Activated T-helper 17 cell treated with anti-CD3 and anti-CD28 coated beads, Interleukin-2, amount 50 U/mL, for 72 hours (primary cell): ENCODE measurements at regions not wholly inside any gene's neighbourhood (a gene's known extent, or its start where the extent isn't known, plus 50 kb on each side); places are given as distances from the start of the nearest gene placed in this dataset.
"Not testable (repeated sequence)": the region's sequence is repeated elsewhere in the genome, so short reads cannot be mapped to it uniquely, and the experiment has no call there.

Experiments
- ATAC-seq: fragments of 150-1000 bp; cut with Tn5 transposase; replicated peaks from 2 replicates; pipeline ENCODE4 v1.10.0; 2021; ENCODE audit warnings: mild to moderate bottlenecking, moderate library complexity
- H3K27ac Mint-ChIP-seq: one replicate; pipeline ENCODE4 v1.8.0; 2022; ENCODE audit warnings: mixed read lengths
- H3K27me3 Mint-ChIP-seq: one replicate; pipeline ENCODE4 v1.8.0; 2022; ENCODE audit warnings: mixed read lengths
- H3K36me3 Mint-ChIP-seq: one replicate; pipeline ENCODE4 v1.8.0; 2022; ENCODE audit warnings: low read depth, mild to moderate bottlenecking, mixed read lengths
- H3K4me1 Mint-ChIP-seq: one replicate; pipeline ENCODE4 v1.8.0; 2022; ENCODE audit warnings: mixed read lengths
- H3K4me3 Mint-ChIP-seq: one replicate; pipeline ENCODE4 v1.8.0; 2022; ENCODE audit warnings: mild to moderate bottlenecking, mixed read lengths
- H3K9me3 Mint-ChIP-seq: one replicate; pipeline ENCODE4 v1.8.0; 2022; ENCODE audit warnings: mixed read lengths

- not testable (repeated sequence) for ATAC-seq, H3K4me1 Mint-ChIP-seq, H3K27ac Mint-ChIP-seq, H3K27me3 Mint-ChIP-seq, H3K9me3 Mint-ChIP-seq, H3K4me3 Mint-ChIP-seq, H3K36me3 Mint-ChIP-seq
Measured at GRCh38 chr5:92542017-92542416, 1039.0 kb downstream of the NR2F1-AS1 start.

- H3K27ac Mint-ChIP-seq = no peak overlapping the region
- H3K4me1 Mint-ChIP-seq = no peaks in the 10 kb centered on the region
- no peaks in the 10 kb centered on the region for H3K36me3 Mint-ChIP-seq
- no peak for ATAC-seq
- H3K9me3 Mint-ChIP-seq = peaks cover 7% of the 10 kb centered on the region
- H3K4me3 Mint-ChIP-seq = no peak overlapping the region
- H3K27me3 Mint-ChIP-seq = no peaks in the 10 kb centered on the region
Measured at GRCh38 chr5:92527311-92528078, 1053.5 kb downstream of the NR2F1-AS1 start.

- Mint-ChIP-seq H3K4me1 (no peaks in the 10 kb centered on the region), H3K27me3 (no peaks in the 10 kb centered on the region), H3K27ac (no peak overlapping the region), H3K9me3 (peaks cover 8% of the 10 kb centered on the region), H3K4me3 (no peak overlapping the region), H3K36me3 (no peaks in the 10 kb centered on the region)
- no peak for ATAC-seq
Measured at GRCh38 chr5:92525131-92525530, 1055.9 kb downstream of the NR2F1-AS1 start.

- Mint-ChIP-seq H3K4me3 (no peak overlapping the region), H3K27me3 (no peaks in the 10 kb centered on the region), H3K36me3 (no peaks in the 10 kb centered on the region), H3K27ac (no peak overlapping the region), H3K4me1 (no peaks in the 10 kb centered on the region), H3K9me3 (peaks cover 7% of the 10 kb centered on the region)
- ATAC-seq = no peak
Measured at GRCh38 chr5:92519811-92520632, 1061.0 kb downstream of the NR2F1-AS1 start.

GRCh38 chr5:92518318-92518904, 1062.6 kb downstream of the NR2F1-AS1 start:
- Mint-ChIP-seq H3K4me3 (no peak overlapping the region), H3K4me1 (no peaks in the 10 kb centered on the region), H3K27me3 (no peaks in the 10 kb centered on the region), H3K27ac (no peak overlapping the region), H3K9me3 (peaks cover 7% of the 10 kb centered on the region), H3K36me3 (no peaks in the 10 kb centered on the region)
- peak; percentile 69 for ATAC-seq

GRCh38 chr5:92514896-92515295, 1066.1 kb downstream of the NR2F1-AS1 start:
- Mint-ChIP-seq H3K4me1 (no peaks in the 10 kb centered on the region), H3K4me3 (no peak overlapping the region), H3K27me3 (no peaks in the 10 kb centered on the region), H3K36me3 (no peaks in the 10 kb centered on the region), H3K9me3 (peaks cover 22% of the 10 kb centered on the region), H3K27ac (no peak overlapping the region)
- ATAC-seq = no peak

- no peaks in the 10 kb centered on the region for H3K27me3 Mint-ChIP-seq
- H3K27ac Mint-ChIP-seq = no peak overlapping the region
- peak; percentile 95 for ATAC-seq
- H3K9me3 Mint-ChIP-seq = peaks cover 26% of the 10 kb centered on the region
- H3K36me3 Mint-ChIP-seq = no peaks in the 10 kb centered on the region
- H3K4me3 Mint-ChIP-seq = no peak overlapping the region
- no peaks in the 10 kb centered on the region for H3K4me1 Mint-ChIP-seq
Measured at GRCh38 chr5:92513067-92513466, 1068.0 kb downstream of the NR2F1-AS1 start.

- no peaks in the 10 kb centered on the region for H3K27me3 Mint-ChIP-seq
- no peaks in the 10 kb centered on the region for H3K4me1 Mint-ChIP-seq
- no peaks in the 10 kb centered on the region for H3K36me3 Mint-ChIP-seq
- ATAC-seq = peak; percentile 34
- no peak overlapping the region for H3K4me3 Mint-ChIP-seq
- H3K27ac Mint-ChIP-seq = no peak overlapping the region
- H3K9me3 Mint-ChIP-seq = peaks cover 25% of the 10 kb centered on the region
Measured at GRCh38 chr5:92508271-92508670, 1072.7 kb downstream of the NR2F1-AS1 start.

GRCh38 chr5:92505925-92506324, 1075.1 kb downstream of the NR2F1-AS1 start:
- H3K27me3 Mint-ChIP-seq = no peaks in the 10 kb centered on the region
- H3K4me1 Mint-ChIP-seq = no peaks in the 10 kb centered on the region
- H3K4me3 Mint-ChIP-seq = peak overlapping the region; percentile 5
- no peak for ATAC-seq
- H3K9me3 Mint-ChIP-seq = peaks cover 16% of the 10 kb centered on the region
- no peak overlapping the region for H3K27ac Mint-ChIP-seq
- H3K36me3 Mint-ChIP-seq = no peaks in the 10 kb centered on the region

GRCh38 chr5:92505145-92505544, 1075.9 kb downstream of the NR2F1-AS1 start:
- H3K36me3 Mint-ChIP-seq = no peaks in the 10 kb centered on the region
- no peak for ATAC-seq
- peaks cover 10% of the 10 kb centered on the region for H3K9me3 Mint-ChIP-seq
- no peak overlapping the region for H3K27ac Mint-ChIP-seq
- no peak overlapping the region for H3K4me3 Mint-ChIP-seq
- no peaks in the 10 kb centered on the region for H3K27me3 Mint-ChIP-seq
- no peaks in the 10 kb centered on the region for H3K4me1 Mint-ChIP-seq

- ATAC-seq = no peak
- H3K27me3 Mint-ChIP-seq = no peaks in the 10 kb centered on the region
- no peak overlapping the region for H3K4me3 Mint-ChIP-seq
- peaks cover 10% of the 10 kb centered on the region for H3K9me3 Mint-ChIP-seq
- H3K27ac Mint-ChIP-seq = no peak overlapping the region
- H3K36me3 Mint-ChIP-seq = no peaks in the 10 kb centered on the region
- no peaks in the 10 kb centered on the region for H3K4me1 Mint-ChIP-seq
Measured at GRCh38 chr5:92504346-92504745, 1076.7 kb downstream of the NR2F1-AS1 start.

- Mint-ChIP-seq H3K27me3 (no peaks in the 10 kb centered on the region), H3K27ac (no peak overlapping the region), H3K4me3 (no peak overlapping the region), H3K36me3 (no peaks in the 10 kb centered on the region), H3K4me1 (no peaks in the 10 kb centered on the region), H3K9me3 (peaks cover 10% of the 10 kb centered on the region)
- no peak for ATAC-seq
Measured at GRCh38 chr5:92500752-92501151, 1080.3 kb downstream of the NR2F1-AS1 start.

- no peak overlapping the region for H3K4me3 Mint-ChIP-seq
- no peaks in the 10 kb centered on the region for H3K27me3 Mint-ChIP-seq
- no peaks in the 10 kb centered on the region for H3K36me3 Mint-ChIP-seq
- no peaks in the 10 kb centered on the region for H3K4me1 Mint-ChIP-seq
- H3K27ac Mint-ChIP-seq = no peak overlapping the region
- no peak for ATAC-seq
- peaks cover 5% of the 10 kb centered on the region for H3K9me3 Mint-ChIP-seq
Measured at GRCh38 chr5:92496545-92496944, 1084.5 kb downstream of the NR2F1-AS1 start.

- Mint-ChIP-seq H3K27ac (no peak overlapping the region), H3K9me3 (peaks cover 5% of the 10 kb centered on the region), H3K4me3 (no peak overlapping the region), H3K27me3 (no peaks in the 10 kb centered on the region), H3K4me1 (no peaks in the 10 kb centered on the region), H3K36me3 (no peaks in the 10 kb centered on the region)
- ATAC-seq = no peak
Measured at GRCh38 chr5:92494508-92494907, 1086.5 kb downstream of the NR2F1-AS1 start.

GRCh38 chr5:92492908-92493307, 1088.1 kb downstream of the NR2F1-AS1 start:
- ATAC-seq = no peak
- Mint-ChIP-seq H3K27ac (no peak overlapping the region), H3K36me3 (no peaks in the 10 kb centered on the region), H3K4me1 (no peaks in the 10 kb centered on the region), H3K9me3 (peaks cover 5% of the 10 kb centered on the region), H3K27me3 (no peaks in the 10 kb centered on the region), H3K4me3 (no peak overlapping the region)
